Tibial nerve (tissue), 4 donors: ENCODE measurements at regions not wholly inside any gene's neighbourhood (a gene's known extent, or its start where the extent isn't known, plus 50 kb on each side); places are given as distances from the start of the nearest gene placed in this dataset.
A peak's percentile ranks its signal among the peaks of the same experiment; 100 is the strongest.
"Not testable (repeated sequence)": the region's sequence is repeated elsewhere in the genome, so short reads cannot be mapped to it uniquely, and the experiment has no call there.

Experiments used
- DNase-seq, 2 donors: peaks; one replicate each; pipeline ENCODE4 v3.0.0-alpha.2; 2019; ENCODE audit warnings: low spot score in 2 of 2
- H3K27ac ChIP-seq, 4 donors: fragments of 200-600 bp; sonication (generic) in 3 of 4; one replicate each; pipeline ENCODE4 v1.5.1; 2017 to 2019; ENCODE audit warnings: mild to moderate bottlenecking in 1 of 4
- H3K27me3 ChIP-seq, 2 donors: fragments of 200-600 bp; sonication (generic) in 1 of 2; one replicate each; pipeline versions ENCODE4 v1.5.1 to v1.6.0; 2017 to 2019
- H3K36me3 ChIP-seq, 3 donors: fragments of 200-600 bp; sonication (generic); one replicate each; pipeline ENCODE4 v1.5.1; 2018 to 2019
- H3K4me1 ChIP-seq, 4 donors: fragments of 200-600 bp; sonication (generic) in 3 of 4; one replicate each; pipeline ENCODE4 v1.5.1; 2017 to 2019
- H3K4me3 ChIP-seq, 4 donors: fragments of 200-600 bp; sonication (generic) in 3 of 4; one replicate each; pipeline ENCODE4 v1.5.1; 2017 to 2019; ENCODE audit warnings: mild to moderate bottlenecking in 1 of 4, moderate library complexity in 1 of 4
- H3K9me3 ChIP-seq, 4 donors: fragments of 200-600 bp; sonication (generic) in 3 of 4; one replicate each; pipeline ENCODE4 v1.5.1; 2017 to 2019
- CTCF ChIP-seq, 5 experiments: fragments of 200-600 bp in 3 of 5; fragments of 450-650 bp in 2 of 5; sonication (generic) in 3 of 5; IDR thresholded peaks; one replicate each; pipeline ENCODE4 v1.5.1; 2016 to 2019; ENCODE audit warnings: antibody characterized with exemption in 5 of 5, mild to moderate bottlenecking in 3 of 5, moderate library complexity in 2 of 5
- EP300 ChIP-seq, 2 donors: sonication (generic); formaldehyde crosslinking; IDR thresholded peaks; one replicate each; pipeline ENCODE4 v1.6.1; 2017; ENCODE audit warnings: antibody characterized with exemption in 2 of 2, mild to moderate bottlenecking in 1 of 2
- POLR2A ChIP-seq, 2 donors: fragments of 450-650 bp; IDR thresholded peaks; one replicate each; pipeline ENCODE4 v1.6.1; 2017; ENCODE audit warnings: antibody characterized with exemption in 2 of 2, mild to moderate bottlenecking in 2 of 2, moderate library complexity in 2 of 2
- WGBS, 2 donors: methylation state at CpG; one replicate each; pipeline ENCODE4 v1.1.5; 2018; 5-methylcytosine and 5-hydroxymethylcytosine counted together

- no peak for TF ChIP-seq EP300 (IDR thresholded peaks at IDR 0.05)
- no peak for TF ChIP-seq POLR2A (IDR thresholded peaks at IDR 0.05)
- TF ChIP-seq CTCF (IDR thresholded peaks at IDR 0.05), result peak in 1 of 5 experiments; percentile 20
- DNase-seq, result no peak
- 0 to 24% methylated on average over 1 of the region's 1 CpG for WGBS, 2 donors
- H3K36me3 ChIP-seq, result no peaks in the 10 kb centered on the region
- no peak overlapping the region for H3K27ac ChIP-seq
- no peak overlapping the region for H3K4me3 ChIP-seq
- H3K27me3 ChIP-seq, result no peaks in the 10 kb centered on the region
- peaks cover 0 to 15% (median 0%) of the 10 kb centered on the region in 4 donors for H3K9me3 ChIP-seq
- H3K4me1 ChIP-seq, result no peaks in the 10 kb centered on the region
Measured at GRCh38 chr11:7143908-7144307, 55.1 kb downstream of the RBMXL2 start.

- H3K36me3 ChIP-seq, H3K4me3 ChIP-seq, H3K4me1 ChIP-seq, H3K27ac ChIP-seq, DNase-seq, H3K27me3 ChIP-seq: not testable (repeated sequence)
- WGBS, 2 donors, result 94 to 97% methylated on average over 4 of the region's 4 CpGs
- peaks cover 0 to 28% (median 0%) of the 10 kb centered on the region in 4 donors for H3K9me3 ChIP-seq
Measured at GRCh38 chr11:7150104-7150503, 61.3 kb downstream of the RBMXL2 start.

GRCh38 chr11:7154881-7155361 is 66.1 kb downstream of the RBMXL2 start:
- Histone ChIP-seq H3K27ac (no peak overlapping the region), H3K9me3 (peaks cover 0 to 4% (median 0%) of the 10 kb centered on the region in 4 donors), H3K27me3 (no peaks in the 10 kb centered on the region), H3K36me3 (no peaks in the 10 kb centered on the region), H3K4me1 (no peaks in the 10 kb centered on the region), H3K4me3 (no peak overlapping the region)
- WGBS, 2 donors, result 49 to 54% methylated on average over 2 of the region's 2 CpGs
- no peak for DNase-seq
- TF ChIP-seq CTCF (IDR thresholded peaks at IDR 0.05), result no peak
- TF ChIP-seq EP300 (IDR thresholded peaks at IDR 0.05), result no peak
- TF ChIP-seq POLR2A (IDR thresholded peaks at IDR 0.05), result no peak

- Histone ChIP-seq H3K27me3 (no peaks in the 10 kb centered on the region), H3K27ac (no peak overlapping the region), H3K9me3 (no peaks in the 10 kb centered on the region), H3K4me1 (no peaks in the 10 kb centered on the region), H3K4me3 (no peak overlapping the region), H3K36me3 (no peaks in the 10 kb centered on the region)
- DNase-seq, result no peak
- 29 to 34% methylated on average over 3 of the region's 3 CpGs for WGBS, 2 donors
- TF ChIP-seq EP300 (IDR thresholded peaks at IDR 0.05) (no peak), POLR2A (IDR thresholded peaks at IDR 0.05) (no peak), CTCF (IDR thresholded peaks at IDR 0.05) (no peak)
Measured at GRCh38 chr11:7160814-7161489, 72.2 kb downstream of the RBMXL2 start.

GRCh38 chr11:7165911-7166310 is 77.1 kb downstream of the RBMXL2 start:
- 12 to 32% methylated on average over 3 of the region's 3 CpGs for WGBS, 2 donors
- DNase-seq, result no peak
- Histone ChIP-seq H3K36me3 (no peaks in the 10 kb centered on the region), H3K9me3 (no peaks in the 10 kb centered on the region), H3K27me3 (no peaks in the 10 kb centered on the region), H3K4me1 (no peaks in the 10 kb centered on the region), H3K27ac (no peak overlapping the region), H3K4me3 (no peak overlapping the region)
- TF ChIP-seq CTCF (IDR thresholded peaks at IDR 0.05) (no peak), EP300 (IDR thresholded peaks at IDR 0.05) (no peak), POLR2A (IDR thresholded peaks at IDR 0.05) (no peak)
